ENCODE measurements at regions not wholly inside any gene's neighbourhood (a gene's known extent, or its start where the extent isn't known, plus 50 kb on each side); places are given as distances from the start of the nearest gene placed in this dataset.

DNA sequence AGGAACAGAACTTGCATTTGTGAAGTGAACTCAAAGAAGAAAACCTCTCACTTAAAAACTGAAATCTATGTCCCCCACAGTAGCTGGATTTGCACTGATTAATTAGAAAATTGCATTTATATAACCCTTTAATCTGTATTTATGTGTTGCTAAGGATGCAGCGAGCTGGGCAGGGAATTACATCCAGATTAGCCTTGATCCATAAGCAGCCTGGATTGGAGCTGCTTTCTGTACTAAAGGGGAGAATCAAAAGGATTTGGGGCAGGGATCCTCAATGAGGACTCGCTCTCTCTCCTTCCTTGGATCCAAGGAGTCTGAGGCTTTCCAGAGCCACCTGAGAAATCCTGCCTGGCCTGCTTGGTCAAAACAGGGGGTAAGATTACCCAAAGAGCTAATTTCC, 125.9 kb downstream of the TLE3 start:
- Histone ChIP-seq H3K9me2 (replicated peaks; ENCODE audit: insufficient read depth, low read length) (no peaks in the 10 kb centered on the region), H2AFZ (ENCODE audit: low read length) (no peak overlapping the region), H3K4me2 (ENCODE audit: low read depth, low read length) (no peak overlapping the region), H3K9me3 (replicated peaks; ENCODE audit: insufficient read depth, low read length) (no peaks in the 10 kb centered on the region), H3K36me3 (replicated peaks; ENCODE audit: insufficient read depth, low read length) (no peaks in the 10 kb centered on the region), H3K27ac (ENCODE audit: low read length) (no peak overlapping the region), H3K79me2 (ENCODE audit: low read length) (no peaks in the 10 kb centered on the region), H3K27me3 (replicated peaks; ENCODE audit: insufficient read depth, low read length) (no peaks in the 10 kb centered on the region), H3K4me1 (ENCODE audit: low read length) (no peaks in the 10 kb centered on the region), H3K9ac (ENCODE audit: low read length) (no peak overlapping the region), H3F3A (ENCODE audit: insufficient read depth, low read length) (no peaks in the 10 kb centered on the region), H4K20me1 (ENCODE audit: insufficient read depth, low read length) (no peaks in the 10 kb centered on the region), H3K4me3 (ENCODE audit: low read length) (no peak overlapping the region)
- no peak for DNase-seq
- TF ChIP-seq EZH2phosphoT487 (IDR thresholded peaks at IDR 0.05; ENCODE audit: low read length), result no peak
- no peak for TF ChIP-seq EZH2 (optimal IDR thresholded peaks at IDR 0.05; ENCODE audit: low read depth, low read length)
- TF ChIP-seq, protein P1, sequence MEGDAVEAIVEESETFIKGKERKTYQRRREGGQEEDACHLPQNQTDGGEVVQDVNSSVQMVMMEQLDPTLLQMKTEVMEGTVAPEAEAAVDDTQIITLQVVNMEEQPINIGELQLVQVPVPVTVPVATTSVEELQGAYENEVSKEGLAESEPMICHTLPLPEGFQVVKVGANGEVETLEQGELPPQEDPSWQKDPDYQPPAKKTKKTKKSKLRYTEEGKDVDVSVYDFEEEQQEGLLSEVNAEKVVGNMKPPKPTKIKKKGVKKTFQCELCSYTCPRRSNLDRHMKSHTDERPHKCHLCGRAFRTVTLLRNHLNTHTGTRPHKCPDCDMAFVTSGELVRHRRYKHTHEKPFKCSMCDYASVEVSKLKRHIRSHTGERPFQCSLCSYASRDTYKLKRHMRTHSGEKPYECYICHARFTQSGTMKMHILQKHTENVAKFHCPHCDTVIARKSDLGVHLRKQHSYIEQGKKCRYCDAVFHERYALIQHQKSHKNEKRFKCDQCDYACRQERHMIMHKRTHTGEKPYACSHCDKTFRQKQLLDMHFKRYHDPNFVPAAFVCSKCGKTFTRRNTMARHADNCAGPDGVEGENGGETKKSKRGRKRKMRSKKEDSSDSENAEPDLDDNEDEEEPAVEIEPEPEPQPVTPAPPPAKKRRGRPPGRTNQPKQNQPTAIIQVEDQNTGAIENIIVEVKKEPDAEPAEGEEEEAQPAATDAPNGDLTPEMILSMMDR (IDR thresholded peaks at IDR 0.05; ENCODE audit: low read length), result no peak

DNA sequence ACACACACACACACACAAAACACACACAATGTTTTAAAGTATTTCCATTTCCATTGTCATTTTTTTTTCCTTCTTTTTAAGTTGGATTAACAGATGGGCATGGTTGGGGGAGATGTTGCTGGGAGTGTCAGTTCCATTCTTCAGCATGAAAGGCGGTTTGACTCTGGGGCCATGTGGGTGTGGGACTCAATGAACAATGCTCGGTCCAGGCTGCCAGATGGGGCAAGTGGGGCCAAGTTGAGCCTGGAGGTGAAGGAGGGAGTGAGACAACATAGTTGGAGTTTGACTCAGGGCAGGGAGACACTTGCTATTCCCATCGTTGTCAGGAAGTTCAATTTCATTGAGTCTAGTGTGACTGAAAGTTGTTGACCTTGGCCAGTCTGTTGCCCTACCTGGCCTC, 125.3 kb downstream of the TLE3 start:
- Histone ChIP-seq H4K20me1 (ENCODE audit: insufficient read depth, low read length) (no peaks in the 10 kb centered on the region), H3F3A (ENCODE audit: insufficient read depth, low read length) (no peaks in the 10 kb centered on the region), H3K4me1 (ENCODE audit: low read length) (no peaks in the 10 kb centered on the region), H3K36me3 (replicated peaks; ENCODE audit: insufficient read depth, low read length) (no peaks in the 10 kb centered on the region), H3K4me3 (ENCODE audit: low read length) (no peak overlapping the region), H2AFZ (ENCODE audit: low read length) (no peak overlapping the region), H3K9me2 (replicated peaks; ENCODE audit: insufficient read depth, low read length) (no peaks in the 10 kb centered on the region), H3K27ac (ENCODE audit: low read length) (no peak overlapping the region), H3K79me2 (ENCODE audit: low read length) (no peaks in the 10 kb centered on the region), H3K9me3 (replicated peaks; ENCODE audit: insufficient read depth, low read length) (no peaks in the 10 kb centered on the region), H3K4me2 (ENCODE audit: low read depth, low read length) (no peak overlapping the region), H3K9ac (ENCODE audit: low read length) (no peak overlapping the region), H3K27me3 (replicated peaks; ENCODE audit: insufficient read depth, low read length) (no peaks in the 10 kb centered on the region)
- no peak for TF ChIP-seq EZH2 (optimal IDR thresholded peaks at IDR 0.05; ENCODE audit: low read depth, low read length)
- no peak for TF ChIP-seq EZH2phosphoT487 (IDR thresholded peaks at IDR 0.05; ENCODE audit: low read length)
- TF ChIP-seq, protein P1 (IDR thresholded peaks at IDR 0.05; ENCODE audit: low read length), result no peak
- no peak for DNase-seq

DNA sequence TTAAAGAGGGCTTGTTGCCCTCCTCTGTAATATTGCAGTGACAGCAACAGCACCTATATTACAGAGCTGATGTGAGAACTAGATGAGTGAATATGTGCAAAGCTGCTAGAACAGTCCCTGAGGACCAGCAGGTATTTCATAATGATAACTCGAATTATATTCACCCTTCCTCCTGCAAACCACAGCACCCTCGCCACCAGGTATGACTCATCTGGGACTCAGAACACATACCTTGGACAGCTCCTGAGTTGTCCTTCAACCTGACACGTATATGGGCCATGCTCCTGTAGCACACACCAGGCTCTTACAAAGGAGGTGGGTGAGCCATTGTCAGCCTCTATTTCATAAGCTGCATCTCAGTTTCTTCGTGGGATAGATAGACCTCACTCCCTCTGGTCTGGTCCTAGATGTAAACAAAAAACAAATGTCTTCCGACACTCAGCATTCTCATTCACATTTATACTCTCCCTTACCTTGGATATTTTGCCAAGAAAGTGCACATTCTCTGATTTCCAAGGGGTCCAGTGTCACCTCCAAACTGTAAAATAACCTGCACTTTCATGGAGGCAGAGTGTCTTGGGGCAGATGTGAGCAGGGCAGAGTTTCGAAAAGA, 124.5 kb downstream of the TLE3 start:
- Histone ChIP-seq H2AFZ (ENCODE audit: low read length) (no peak overlapping the region), H3K27me3 (replicated peaks; ENCODE audit: insufficient read depth, low read length) (no peaks in the 10 kb centered on the region), H3K4me1 (ENCODE audit: low read length) (no peaks in the 10 kb centered on the region), H3K79me2 (ENCODE audit: low read length) (no peaks in the 10 kb centered on the region), H3K9ac (ENCODE audit: low read length) (no peak overlapping the region), H3F3A (ENCODE audit: insufficient read depth, low read length) (no peaks in the 10 kb centered on the region), H3K27ac (ENCODE audit: low read length) (no peak overlapping the region), H4K20me1 (ENCODE audit: insufficient read depth, low read length) (no peaks in the 10 kb centered on the region), H3K36me3 (replicated peaks; ENCODE audit: insufficient read depth, low read length) (no peaks in the 10 kb centered on the region), H3K4me3 (ENCODE audit: low read length) (no peak overlapping the region), H3K9me3 (replicated peaks; ENCODE audit: insufficient read depth, low read length) (no peaks in the 10 kb centered on the region), H3K4me2 (ENCODE audit: low read depth, low read length) (no peak overlapping the region), H3K9me2 (replicated peaks; ENCODE audit: insufficient read depth, low read length) (no peaks in the 10 kb centered on the region)
- TF ChIP-seq EZH2 (optimal IDR thresholded peaks at IDR 0.05; ENCODE audit: low read depth, low read length), result no peak
- peak; percentile 61 for DNase-seq

DNA sequence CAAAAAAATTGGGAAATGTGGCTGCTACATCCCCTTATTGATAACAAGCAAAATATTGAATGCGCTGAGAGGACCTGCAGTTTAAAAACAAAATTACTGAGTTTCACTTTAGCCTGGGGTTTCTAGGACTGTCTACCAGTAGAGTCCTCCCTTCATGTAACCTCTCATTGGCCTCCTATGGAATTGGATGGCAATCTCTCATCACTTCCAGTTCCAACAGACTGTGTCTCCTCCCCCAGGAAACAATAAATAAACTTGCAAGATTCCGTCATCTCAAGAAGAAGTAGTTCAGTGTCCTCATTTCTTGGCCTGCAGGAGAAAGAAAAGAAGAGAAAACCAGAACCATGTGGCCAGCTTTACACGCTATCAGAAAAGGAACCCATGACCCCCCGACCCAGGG, 123.8 kb downstream of the TLE3 start:
- no peaks in the 10 kb centered on the region for H3K27me3 ChIP-seq (replicated peaks; ENCODE audit: insufficient read depth, low read length)
- TF ChIP-seq, protein P1 (IDR thresholded peaks at IDR 0.05; ENCODE audit: low read length), result no peak
- TF ChIP-seq EZH2phosphoT487 (IDR thresholded peaks at IDR 0.05; ENCODE audit: low read length) (no peak), EZH2 (optimal IDR thresholded peaks at IDR 0.05; ENCODE audit: low read depth, low read length) (no peak)
- H3K9me2 ChIP-seq (replicated peaks; ENCODE audit: insufficient read depth, low read length), result no peaks in the 10 kb centered on the region
- H3K4me2 ChIP-seq (ENCODE audit: low read depth, low read length), result no peak overlapping the region
- no peaks in the 10 kb centered on the region for H3K79me2 ChIP-seq (ENCODE audit: low read length)
- no peak overlapping the region for H3K27ac ChIP-seq (ENCODE audit: low read length)
- H3K4me1 ChIP-seq (ENCODE audit: low read length), result peaks cover 5% of the 10 kb centered on the region
- no peak overlapping the region for H3K4me3 ChIP-seq (ENCODE audit: low read length)
- DNase-seq, result no peak
- H3K36me3 ChIP-seq (replicated peaks; ENCODE audit: insufficient read depth, low read length), result no peaks in the 10 kb centered on the region
- no peak overlapping the region for H3K9ac ChIP-seq (ENCODE audit: low read length)
- H3K9me3 ChIP-seq (replicated peaks; ENCODE audit: insufficient read depth, low read length), result no peaks in the 10 kb centered on the region
- no peaks in the 10 kb centered on the region for H4K20me1 ChIP-seq (ENCODE audit: insufficient read depth, low read length)
- no peak overlapping the region for H2AFZ ChIP-seq (ENCODE audit: low read length)
- H3F3A ChIP-seq (ENCODE audit: insufficient read depth, low read length), result no peaks in the 10 kb centered on the region

Measured in MM.1S (cell line).